Mucosa of rectum (tissue), 2 donors: ENCODE measurements at regions not wholly inside any gene's neighbourhood (a gene's known extent, or its start where the extent isn't known, plus 50 kb on each side); places are given as distances from the start of the nearest gene placed in this dataset.

Experiments
- H3K27ac ChIP-seq, 2 donors: one replicate each; pipeline ENCODE4 v1.7.0; 2013; ENCODE audit warnings: inconsistent platforms in 2 of 2, low read depth in 2 of 2, low read length in 2 of 2
- H3K27me3 ChIP-seq, 2 donors: one replicate each; pipeline ENCODE4 v1.7.0; 2013; ENCODE audit warnings: low read length in 2 of 2; ENCODE audit not compliant: control insufficient read depth in 2 of 2, insufficient read depth in 2 of 2
- H3K36me3 ChIP-seq, 2 donors: one replicate each; pipeline ENCODE4 v1.7.0; 2013; ENCODE audit warnings: low read length in 2 of 2; ENCODE audit not compliant: control insufficient read depth in 2 of 2, insufficient read depth in 2 of 2
- H3K4me1 ChIP-seq, 2 donors: one replicate each; pipeline ENCODE4 v1.7.0; 2013; ENCODE audit warnings: low read length in 2 of 2, mild to moderate bottlenecking in 1 of 2; ENCODE audit not compliant: control insufficient read depth in 2 of 2, insufficient read depth in 2 of 2
- H3K4me3 ChIP-seq, 2 donors: one replicate each; pipeline ENCODE4 v1.7.0; 2013; ENCODE audit warnings: low read length in 2 of 2
- H3K9ac ChIP-seq, 2 donors: one replicate each; pipeline ENCODE4 v1.7.0; 2013; ENCODE audit warnings: low read length in 2 of 2, low read depth in 1 of 2, mild to moderate bottlenecking in 1 of 2
- H3K9me3 ChIP-seq, 2 donors: one replicate each; pipeline ENCODE4 v1.7.0; 2013; ENCODE audit warnings: low read length in 2 of 2; ENCODE audit not compliant: control insufficient read depth in 2 of 2
- donor health status: healthy.
- donor health status: Normal muscosa, but diverticular disease.

- Histone ChIP-seq H3K27ac (no peak overlapping the region), H3K9me3 (no peaks in the 10 kb centered on the region), H3K9ac (no peak overlapping the region), H3K4me3 (no peak overlapping the region), H3K4me1 (no peaks in the 10 kb centered on the region), H3K36me3 (no peaks in the 10 kb centered on the region), H3K27me3 (no peaks in the 10 kb centered on the region)
Observed at GRCh38 chr10:10533437-10533836, 484.2 kb upstream of the CELF2 start.

- H3K4me1 ChIP-seq, result no peaks in the 10 kb centered on the region
- H3K4me3 ChIP-seq, result no peak overlapping the region
- no peak overlapping the region for H3K9ac ChIP-seq
Observed at GRCh38 chr10:10538326-10538725, 479.3 kb upstream of the CELF2 start.

GRCh38 chr10:10540398-10540797 is 477.3 kb upstream of the CELF2 start:
- no peaks in the 10 kb centered on the region for H3K27me3 ChIP-seq
- no peaks in the 10 kb centered on the region for H3K4me1 ChIP-seq
- no peaks in the 10 kb centered on the region for H3K36me3 ChIP-seq
- H3K9me3 ChIP-seq, result no peaks in the 10 kb centered on the region
- no peak overlapping the region for H3K4me3 ChIP-seq
- no peak overlapping the region for H3K27ac ChIP-seq
- H3K9ac ChIP-seq, result no peak overlapping the region

More at GRCh38 chr10:10538326-10538725, 479.3 kb upstream of the CELF2 start:
- Histone ChIP-seq H3K36me3 (no peaks in the 10 kb centered on the region), H3K27ac (no peak overlapping the region), H3K9me3 (no peaks in the 10 kb centered on the region), H3K27me3 (no peaks in the 10 kb centered on the region)

- Histone ChIP-seq H3K27ac (no peak overlapping the region), H3K9me3 (no peaks in the 10 kb centered on the region), H3K4me1 (no peaks in the 10 kb centered on the region), H3K27me3 (no peaks in the 10 kb centered on the region), H3K4me3 (no peak overlapping the region), H3K36me3 (no peaks in the 10 kb centered on the region), H3K9ac (no peak overlapping the region)
Observed at GRCh38 chr10:10542477-10542876, 475.2 kb upstream of the CELF2 start.

GRCh38 chr10:10544890-10545289 is 472.8 kb upstream of the CELF2 start:
- Histone ChIP-seq H3K9ac (no peak overlapping the region), H3K27ac (no peak overlapping the region), H3K4me1 (no peaks in the 10 kb centered on the region), H3K27me3 (no peaks in the 10 kb centered on the region), H3K4me3 (no peak overlapping the region), H3K36me3 (no peaks in the 10 kb centered on the region), H3K9me3 (no peaks in the 10 kb centered on the region)

GRCh38 chr10:10545771-10546170 is 471.9 kb upstream of the CELF2 start:
- Histone ChIP-seq H3K36me3 (no peaks in the 10 kb centered on the region), H3K27me3 (no peaks in the 10 kb centered on the region), H3K4me3 (no peak overlapping the region), H3K27ac (no peak overlapping the region), H3K9me3 (no peaks in the 10 kb centered on the region), H3K9ac (no peak overlapping the region), H3K4me1 (no peaks in the 10 kb centered on the region)

GRCh38 chr10:10551596-10552301 is 465.9 kb upstream of the CELF2 start:
- no peaks in the 10 kb centered on the region for H3K4me1 ChIP-seq
- H3K27me3 ChIP-seq, result no peaks in the 10 kb centered on the region
- no peak overlapping the region for H3K9ac ChIP-seq
- no peaks in the 10 kb centered on the region for H3K9me3 ChIP-seq
- H3K27ac ChIP-seq, result no peak overlapping the region
- H3K4me3 ChIP-seq, result no peak overlapping the region
- no peaks in the 10 kb centered on the region for H3K36me3 ChIP-seq

GRCh38 chr10:10552948-10553347 is 464.7 kb upstream of the CELF2 start:
- no peaks in the 10 kb centered on the region for H3K36me3 ChIP-seq
- no peak overlapping the region for H3K9ac ChIP-seq
- H3K27me3 ChIP-seq, result no peaks in the 10 kb centered on the region
- no peaks in the 10 kb centered on the region for H3K9me3 ChIP-seq
- H3K4me3 ChIP-seq, result no peak overlapping the region
- H3K27ac ChIP-seq, result no peak overlapping the region
- no peaks in the 10 kb centered on the region for H3K4me1 ChIP-seq

- Histone ChIP-seq H3K9ac (no peak overlapping the region), H3K36me3 (no peaks in the 10 kb centered on the region), H3K9me3 (no peaks in the 10 kb centered on the region), H3K27ac (no peak overlapping the region), H3K4me1 (no peaks in the 10 kb centered on the region), H3K27me3 (no peaks in the 10 kb centered on the region), H3K4me3 (no peak overlapping the region)
Observed at GRCh38 chr10:10564081-10564794, 453.4 kb upstream of the CELF2 start.

- H3K9me3 ChIP-seq, result no peaks in the 10 kb centered on the region
- H3K4me3 ChIP-seq, result no peak overlapping the region
- H3K9ac ChIP-seq, result no peak overlapping the region
- H3K27me3 ChIP-seq, result no peaks in the 10 kb centered on the region
- no peaks in the 10 kb centered on the region for H3K36me3 ChIP-seq
- H3K27ac ChIP-seq, result no peak overlapping the region
- H3K4me1 ChIP-seq, result no peaks in the 10 kb centered on the region
Observed at GRCh38 chr10:10576937-10577336, 440.7 kb upstream of the CELF2 start.
